Panc1 (cell line): ENCODE measurements at regions not wholly inside any gene's neighbourhood (a gene's known extent, or its start where the extent isn't known, plus 50 kb on each side); places are given as distances from the start of the nearest gene placed in this dataset.

Source experiments
- ATAC-seq: fragments of 200-7000 bp; cut with Tn5 transposase; 2 replicates; pipeline ENCODE4 v1.9.1; 2020; ENCODE audit warnings: mild to moderate bottlenecking, moderate library complexity
- BruUV-seq: library from RNA; stranded (reverse); fragments of 400-500 nt; replicated peaks from 2 replicates; lab custom pipeline; 2021; lab: Mats Ljungman, UMichigan
- CTCF ChIA-PET: fragments of 300-600 bp; sonication (Branson Sonifier 250); formaldehyde crosslinking; loops from one replicate; lab custom pipeline; 2022; ENCODE audit warnings: antibody characterized with exemption; lab: Charles Lee
- POLR2A ChIA-PET: fragments of 300-600 bp; sonication (Branson Sonifier 250); formaldehyde crosslinking; loops from one replicate; lab custom pipeline; 2022; ENCODE audit warnings: antibody characterized with exemption; lab: Charles Lee
- DNase-seq: peaks from one replicate; pipeline ENCODE4 v3.0.0-alpha.2; 2010; ENCODE audit warnings: low read depth, low spot score
- H3K27ac ChIP-seq: 2 replicates; pipeline ENCODE4 v1.5.1; 2011; ENCODE audit warnings: mild to moderate bottlenecking, low read length, inconsistent platforms
- H3K27me3 ChIP-seq: fragments of 200-500 bp; sonication (Bioruptor generic); 2 replicates; pipeline ENCODE4 v1.6.0; 2014; ENCODE audit warnings: low read length, inconsistent platforms; ENCODE audit not compliant: control insufficient read depth, insufficient read depth
- H3K36me3 ChIP-seq: fragments of 200-500 bp; sonication (Bioruptor generic); 2 replicates; pipeline ENCODE4 v1.5.1; 2014; ENCODE audit warnings: inconsistent platforms, mild to moderate bottlenecking, low read length, moderate library complexity; ENCODE audit not compliant: control insufficient read depth, insufficient read depth
- H3K4me1 ChIP-seq: 2 replicates; pipeline ENCODE4 v1.5.1; 2011; ENCODE audit warnings: inconsistent platforms, mild to moderate bottlenecking, low read length, moderate library complexity; ENCODE audit not compliant: control insufficient read depth, insufficient read depth
- H3K4me3 ChIP-seq, 2 experiments: 2 replicates each; pipeline ENCODE4 v1.5.1; 2011 to 2012; ENCODE audit warnings: low read depth in 2 of 2, low read length in 2 of 2, mild to moderate bottlenecking in 2 of 2, inconsistent platforms in 1 of 2, moderate library complexity in 1 of 2
- H3K9me3 ChIP-seq: fragments of 200-500 bp; sonication (Bioruptor generic); 2 replicates; pipeline ENCODE4 v1.5.1; 2014; ENCODE audit warnings: low read depth, mild to moderate bottlenecking, inconsistent platforms, low read length, moderate library complexity; ENCODE audit not compliant: control insufficient read depth, insufficient read depth
- POLR2AphosphoS5 ChIP-seq: IDR thresholded peaks from 2 replicates; pipeline ENCODE4 v1.6.1; 2012; ENCODE audit warnings: mild to moderate bottlenecking, low read depth, low read length, moderate library complexity
- SIN3A ChIP-seq: IDR thresholded peaks from 2 replicates; pipeline ENCODE4 v1.6.1; 2012; ENCODE audit warnings: low read depth, mild to moderate bottlenecking, low read length, moderate library complexity, borderline replicate concordance; ENCODE audit not compliant: insufficient read depth
- TCF7L2 ChIP-seq: IDR thresholded peaks from 2 replicates; pipeline ENCODE4 v1.6.1; 2011; ENCODE audit warnings: mild to moderate bottlenecking, low read depth, low read length, inconsistent platforms
- in situ Hi-C: cut with HindIII; loops from 2 replicates; pipeline ENCODE4 v1.10.0; 2016; ENCODE audit warnings: low sequenced_read_pairs, low pct_unique_long_range_greater_than_20kb
- intact Hi-C: fragments of 100-400 bp; cut with micrococcal nuclease; formaldehyde crosslinking; loops from one replicate; pipeline ENCODE4 v1.10.0; 2022; ENCODE audit not compliant: unreplicated experiment
- TF ChIP-seq, protein P1 (sequence below): fragments of 450-650 bp; IDR thresholded peaks from 2 replicates; pipeline ENCODE4 v1.5.1; 2017; ENCODE audit warnings: mild to moderate bottlenecking
- TF ChIP-seq, protein P2 (sequence below), 2 experiments: IDR thresholded peaks; 2 replicates each; pipeline ENCODE4 v1.6.1; 2011 to 2012; ENCODE audit warnings: low read depth in 2 of 2, control low read depth in 1 of 2, low read length in 1 of 2, mild to moderate bottlenecking in 1 of 2, moderate library complexity in 1 of 2; ENCODE audit not compliant: insufficient read depth in 1 of 2

GRCh38 chr15:96440978-96441377 lies 110.5 kb downstream of the NR2F2 start:
- H3K9me3 ChIP-seq: no peaks in the 10 kb centered on the region
- ATAC-seq (no peak), DNase-seq (no peak)
- no peaks in the 10 kb centered on the region for H3K4me1 ChIP-seq
- ChIA-PET CTCF (no interaction called here), POLR2A (no interaction called here)
- H3K36me3 ChIP-seq: no peaks in the 10 kb centered on the region
- TF ChIP-seq TCF7L2: no peak
- TF ChIP-seq, protein P1, sequence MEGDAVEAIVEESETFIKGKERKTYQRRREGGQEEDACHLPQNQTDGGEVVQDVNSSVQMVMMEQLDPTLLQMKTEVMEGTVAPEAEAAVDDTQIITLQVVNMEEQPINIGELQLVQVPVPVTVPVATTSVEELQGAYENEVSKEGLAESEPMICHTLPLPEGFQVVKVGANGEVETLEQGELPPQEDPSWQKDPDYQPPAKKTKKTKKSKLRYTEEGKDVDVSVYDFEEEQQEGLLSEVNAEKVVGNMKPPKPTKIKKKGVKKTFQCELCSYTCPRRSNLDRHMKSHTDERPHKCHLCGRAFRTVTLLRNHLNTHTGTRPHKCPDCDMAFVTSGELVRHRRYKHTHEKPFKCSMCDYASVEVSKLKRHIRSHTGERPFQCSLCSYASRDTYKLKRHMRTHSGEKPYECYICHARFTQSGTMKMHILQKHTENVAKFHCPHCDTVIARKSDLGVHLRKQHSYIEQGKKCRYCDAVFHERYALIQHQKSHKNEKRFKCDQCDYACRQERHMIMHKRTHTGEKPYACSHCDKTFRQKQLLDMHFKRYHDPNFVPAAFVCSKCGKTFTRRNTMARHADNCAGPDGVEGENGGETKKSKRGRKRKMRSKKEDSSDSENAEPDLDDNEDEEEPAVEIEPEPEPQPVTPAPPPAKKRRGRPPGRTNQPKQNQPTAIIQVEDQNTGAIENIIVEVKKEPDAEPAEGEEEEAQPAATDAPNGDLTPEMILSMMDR: no peak
- TF ChIP-seq POLR2AphosphoS5: no peak
- TF ChIP-seq, protein P2, sequence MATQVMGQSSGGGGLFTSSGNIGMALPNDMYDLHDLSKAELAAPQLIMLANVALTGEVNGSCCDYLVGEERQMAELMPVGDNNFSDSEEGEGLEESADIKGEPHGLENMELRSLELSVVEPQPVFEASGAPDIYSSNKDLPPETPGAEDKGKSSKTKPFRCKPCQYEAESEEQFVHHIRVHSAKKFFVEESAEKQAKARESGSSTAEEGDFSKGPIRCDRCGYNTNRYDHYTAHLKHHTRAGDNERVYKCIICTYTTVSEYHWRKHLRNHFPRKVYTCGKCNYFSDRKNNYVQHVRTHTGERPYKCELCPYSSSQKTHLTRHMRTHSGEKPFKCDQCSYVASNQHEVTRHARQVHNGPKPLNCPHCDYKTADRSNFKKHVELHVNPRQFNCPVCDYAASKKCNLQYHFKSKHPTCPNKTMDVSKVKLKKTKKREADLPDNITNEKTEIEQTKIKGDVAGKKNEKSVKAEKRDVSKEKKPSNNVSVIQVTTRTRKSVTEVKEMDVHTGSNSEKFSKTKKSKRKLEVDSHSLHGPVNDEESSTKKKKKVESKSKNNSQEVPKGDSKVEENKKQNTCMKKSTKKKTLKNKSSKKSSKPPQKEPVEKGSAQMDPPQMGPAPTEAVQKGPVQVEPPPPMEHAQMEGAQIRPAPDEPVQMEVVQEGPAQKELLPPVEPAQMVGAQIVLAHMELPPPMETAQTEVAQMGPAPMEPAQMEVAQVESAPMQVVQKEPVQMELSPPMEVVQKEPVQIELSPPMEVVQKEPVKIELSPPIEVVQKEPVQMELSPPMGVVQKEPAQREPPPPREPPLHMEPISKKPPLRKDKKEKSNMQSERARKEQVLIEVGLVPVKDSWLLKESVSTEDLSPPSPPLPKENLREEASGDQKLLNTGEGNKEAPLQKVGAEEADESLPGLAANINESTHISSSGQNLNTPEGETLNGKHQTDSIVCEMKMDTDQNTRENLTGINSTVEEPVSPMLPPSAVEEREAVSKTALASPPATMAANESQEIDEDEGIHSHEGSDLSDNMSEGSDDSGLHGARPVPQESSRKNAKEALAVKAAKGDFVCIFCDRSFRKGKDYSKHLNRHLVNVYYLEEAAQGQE (IDR thresholded peaks at IDR 0.05; ENCODE audit: insufficient read depth in 1 of 2, low read depth in 2 of 2, low read length in 1 of 2): no peak
- TF ChIP-seq SIN3A: no peak
- no peaks in the 10 kb centered on the region for H3K27me3 ChIP-seq
- no peak overlapping the region for H3K4me3 ChIP-seq
- no peak overlapping the region for H3K27ac ChIP-seq
- intact Hi-C loops: no loop called here
- in situ Hi-C loops: no loop called here
- BruUV-seq: no TSS peak

- intact Hi-C loops (no loop called here), in situ Hi-C loops (no loop called here)
- CTCF ChIA-PET: no interaction called here
- no peaks in the 10 kb centered on the region for H3K4me1 ChIP-seq
- BruUV-seq: no TSS peak
- POLR2A ChIA-PET: no interaction called here
- no peak overlapping the region for H3K4me3 ChIP-seq
- no peak overlapping the region for H3K27ac ChIP-seq
- ATAC-seq (no peak), DNase-seq (no peak)
- TF ChIP-seq SIN3A: no peak
- no peak for TF ChIP-seq POLR2AphosphoS5
- TF ChIP-seq, protein P2 (IDR thresholded peaks at IDR 0.05; ENCODE audit: insufficient read depth in 1 of 2, low read depth in 2 of 2, low read length in 1 of 2): no peak
- no peak for TF ChIP-seq TCF7L2
- TF ChIP-seq, protein P1: no peak
- no peaks in the 10 kb centered on the region for H3K27me3 ChIP-seq
- no peaks in the 10 kb centered on the region for H3K9me3 ChIP-seq
- H3K36me3 ChIP-seq: no peaks in the 10 kb centered on the region
These were observed 111.6 kb downstream of the NR2F2 start for GRCh38 chr15:96442076-96442475.
